ENCODE measurements at regions not wholly inside any gene's neighbourhood (a gene's known extent, or its start where the extent isn't known, plus 50 kb on each side); places are given as distances from the start of the nearest gene placed in this dataset.
"Not testable (repeated sequence)": the region's sequence is repeated elsewhere in the genome, so short reads cannot be mapped to it uniquely, and the experiment has no call there.

- no peaks in the 10 kb centered on the region for H4K20me1 ChIP-seq (ENCODE audit: insufficient read depth, low read length)
- no peak overlapping the region for H3K4me2 ChIP-seq (ENCODE audit: insufficient read depth, low read length)
- H3K27me3 ChIP-seq (ENCODE audit: insufficient read depth, low read length, poor library complexity), result no peaks in the 10 kb centered on the region
- DNase-seq (no peak), ATAC-seq (ENCODE audit: insufficient read depth, low read depth) (no peak)
- TF ChIP-seq EZH2 (IDR thresholded peaks at IDR 0.05; ENCODE audit: borderline replicate concordance, low read depth, low read length, severe bottlenecking), result no peak
- no peak for TF ChIP-seq CTCF (IDR thresholded peaks at IDR 0.05; ENCODE audit: borderline replicate concordance, extremely low read depth, low read length, poor library complexity, severe bottlenecking)
- H3K79me2 ChIP-seq (ENCODE audit: insufficient read depth, low read length), result no peaks in the 10 kb centered on the region
- no peak overlapping the region for H3K9ac ChIP-seq (ENCODE audit: low read depth, low read length)
- no peak overlapping the region for H3K27ac ChIP-seq (ENCODE audit: low read length)
- no peaks in the 10 kb centered on the region for H3K4me1 ChIP-seq (ENCODE audit: insufficient read depth, low read length)
- H3K36me3 ChIP-seq (ENCODE audit: insufficient read depth, low read length), result no peaks in the 10 kb centered on the region
- no peaks in the 10 kb centered on the region for H3K9me3 ChIP-seq (ENCODE audit: insufficient read depth, low read length, severe bottlenecking)
- no peak overlapping the region for H3K4me3 ChIP-seq (ENCODE audit: low read depth in 1 of 2, low read length in 2 of 2)
- H2AFZ ChIP-seq (ENCODE audit: low read depth, low read length), result no peak overlapping the region
These were observed 288.7 kb upstream of the ERCC4 start for GRCh38 chr16:13631213-13631767.

GRCh38 chr16:13631916-13632315 lies 288.0 kb upstream of the ERCC4 start:
- no peak overlapping the region for H3K9ac ChIP-seq (ENCODE audit: low read depth, low read length)
- no peak overlapping the region for H3K4me2 ChIP-seq (ENCODE audit: insufficient read depth, low read length)
- no peaks in the 10 kb centered on the region for H3K27me3 ChIP-seq (ENCODE audit: insufficient read depth, low read length, poor library complexity)
- no peak overlapping the region for H3K4me3 ChIP-seq (ENCODE audit: low read depth in 1 of 2, low read length in 2 of 2)
- no peaks in the 10 kb centered on the region for H3K4me1 ChIP-seq (ENCODE audit: insufficient read depth, low read length)
- DNase-seq, result no peak
- no peak overlapping the region for H3K27ac ChIP-seq (ENCODE audit: low read length)
- no peak for ATAC-seq (ENCODE audit: insufficient read depth, low read depth)
- no peaks in the 10 kb centered on the region for H4K20me1 ChIP-seq (ENCODE audit: insufficient read depth, low read length)
- TF ChIP-seq EZH2 (IDR thresholded peaks at IDR 0.05; ENCODE audit: borderline replicate concordance, low read depth, low read length, severe bottlenecking) (no peak), CTCF (IDR thresholded peaks at IDR 0.05; ENCODE audit: borderline replicate concordance, extremely low read depth, low read length, poor library complexity, severe bottlenecking) (no peak)
- no peak overlapping the region for H2AFZ ChIP-seq (ENCODE audit: low read depth, low read length)
- no peaks in the 10 kb centered on the region for H3K79me2 ChIP-seq (ENCODE audit: insufficient read depth, low read length)
- no peaks in the 10 kb centered on the region for H3K9me3 ChIP-seq (ENCODE audit: insufficient read depth, low read length, severe bottlenecking)
- H3K36me3 ChIP-seq (ENCODE audit: insufficient read depth, low read length), result no peaks in the 10 kb centered on the region

GRCh38 chr16:13632504-13632903 lies 287.4 kb upstream of the ERCC4 start:
- not testable (repeated sequence) for H3K9ac ChIP-seq (ENCODE audit: low read depth, low read length); H3K27me3 ChIP-seq (ENCODE audit: insufficient read depth, low read length, poor library complexity); H3K36me3 ChIP-seq (ENCODE audit: insufficient read depth, low read length); H3K79me2 ChIP-seq (ENCODE audit: insufficient read depth, low read length); H2AFZ ChIP-seq (ENCODE audit: low read depth, low read length); H3K4me3 ChIP-seq (ENCODE audit: low read depth in 1 of 2, low read length in 2 of 2); H3K9me3 ChIP-seq (ENCODE audit: insufficient read depth, low read length, severe bottlenecking); ATAC-seq (ENCODE audit: insufficient read depth, low read depth); H3K27ac ChIP-seq (ENCODE audit: low read length); H4K20me1 ChIP-seq (ENCODE audit: insufficient read depth, low read length); DNase-seq; H3K4me1 ChIP-seq (ENCODE audit: insufficient read depth, low read length); H3K4me2 ChIP-seq (ENCODE audit: insufficient read depth, low read length)

- no peak for TF ChIP-seq CTCF (IDR thresholded peaks at IDR 0.05; ENCODE audit: borderline replicate concordance, extremely low read depth, low read length, poor library complexity, severe bottlenecking)
- no peak for TF ChIP-seq EZH2 (IDR thresholded peaks at IDR 0.05; ENCODE audit: borderline replicate concordance, low read depth, low read length, severe bottlenecking)
- ATAC-seq (ENCODE audit: insufficient read depth, low read depth) (no peak), DNase-seq (no peak)
- Histone ChIP-seq H3K36me3 (ENCODE audit: insufficient read depth, low read length) (no peaks in the 10 kb centered on the region), H3K4me3 (ENCODE audit: low read depth in 1 of 2, low read length in 2 of 2) (no peak overlapping the region), H4K20me1 (ENCODE audit: insufficient read depth, low read length) (no peaks in the 10 kb centered on the region), H3K27ac (ENCODE audit: low read length) (no peak overlapping the region), H3K9ac (ENCODE audit: low read depth, low read length) (no peak overlapping the region), H3K27me3 (ENCODE audit: insufficient read depth, low read length, poor library complexity) (no peaks in the 10 kb centered on the region), H3K9me3 (ENCODE audit: insufficient read depth, low read length, severe bottlenecking) (no peaks in the 10 kb centered on the region), H3K79me2 (ENCODE audit: insufficient read depth, low read length) (no peaks in the 10 kb centered on the region), H3K4me1 (ENCODE audit: insufficient read depth, low read length) (no peaks in the 10 kb centered on the region), H3K4me2 (ENCODE audit: insufficient read depth, low read length) (no peak overlapping the region), H2AFZ (ENCODE audit: low read depth, low read length) (no peak overlapping the region)
These were observed 286.5 kb upstream of the ERCC4 start for GRCh38 chr16:13633391-13633861.
